ENCODE measurements at regions not wholly inside any gene's neighbourhood (a gene's known extent, or its start where the extent isn't known, plus 50 kb on each side); places are given as distances from the start of the nearest gene placed in this dataset.

DNA sequence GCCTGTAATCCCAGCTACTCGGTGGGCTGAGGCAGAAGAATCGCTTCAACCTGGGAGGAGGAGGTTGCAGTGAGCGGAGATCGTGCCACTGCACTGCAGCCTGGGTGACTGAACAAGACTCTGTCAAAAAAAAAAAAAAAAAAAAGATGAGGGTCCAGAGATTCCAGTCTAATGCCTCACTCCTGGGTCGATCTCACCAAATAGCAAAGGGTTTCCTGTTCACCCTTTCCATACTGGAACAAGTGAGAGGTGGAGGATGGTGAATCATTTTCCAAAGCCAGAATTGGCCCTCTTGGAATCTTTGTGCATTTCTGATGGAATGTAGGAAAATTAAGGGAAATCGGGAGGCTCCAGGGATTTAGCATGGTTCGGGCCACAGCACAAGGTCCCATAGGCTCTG, 58.1 kb upstream of the ZNF648 start:
- TF ChIP-seq, protein P1, sequence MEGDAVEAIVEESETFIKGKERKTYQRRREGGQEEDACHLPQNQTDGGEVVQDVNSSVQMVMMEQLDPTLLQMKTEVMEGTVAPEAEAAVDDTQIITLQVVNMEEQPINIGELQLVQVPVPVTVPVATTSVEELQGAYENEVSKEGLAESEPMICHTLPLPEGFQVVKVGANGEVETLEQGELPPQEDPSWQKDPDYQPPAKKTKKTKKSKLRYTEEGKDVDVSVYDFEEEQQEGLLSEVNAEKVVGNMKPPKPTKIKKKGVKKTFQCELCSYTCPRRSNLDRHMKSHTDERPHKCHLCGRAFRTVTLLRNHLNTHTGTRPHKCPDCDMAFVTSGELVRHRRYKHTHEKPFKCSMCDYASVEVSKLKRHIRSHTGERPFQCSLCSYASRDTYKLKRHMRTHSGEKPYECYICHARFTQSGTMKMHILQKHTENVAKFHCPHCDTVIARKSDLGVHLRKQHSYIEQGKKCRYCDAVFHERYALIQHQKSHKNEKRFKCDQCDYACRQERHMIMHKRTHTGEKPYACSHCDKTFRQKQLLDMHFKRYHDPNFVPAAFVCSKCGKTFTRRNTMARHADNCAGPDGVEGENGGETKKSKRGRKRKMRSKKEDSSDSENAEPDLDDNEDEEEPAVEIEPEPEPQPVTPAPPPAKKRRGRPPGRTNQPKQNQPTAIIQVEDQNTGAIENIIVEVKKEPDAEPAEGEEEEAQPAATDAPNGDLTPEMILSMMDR (IDR thresholded peaks at IDR 0.05) = no peak
- no peak for TF ChIP-seq POLR2A (IDR thresholded peaks at IDR 0.05)
